Stimulated activated CD4-positive, alpha-beta T cell treated with anti-CD3 and anti-CD28 coated beads, TNF-alpha, amount 100 ng/mL, for 48 hours (primary cell): ENCODE measurements at regions not wholly inside any gene's neighbourhood (a gene's known extent, or its start where the extent isn't known, plus 50 kb on each side); places are given as distances from the start of the nearest gene placed in this dataset.
"Not testable (repeated sequence)": the region's sequence is repeated elsewhere in the genome, so short reads cannot be mapped to it uniquely, and the experiment has no call there.

ENCODE experiments used
- DNase-seq, 3 donors: peaks; one replicate each; pipeline ENCODE4 v3.0.0-alpha.2; 2020; ENCODE audit warnings: low read depth in 3 of 3

DNA sequence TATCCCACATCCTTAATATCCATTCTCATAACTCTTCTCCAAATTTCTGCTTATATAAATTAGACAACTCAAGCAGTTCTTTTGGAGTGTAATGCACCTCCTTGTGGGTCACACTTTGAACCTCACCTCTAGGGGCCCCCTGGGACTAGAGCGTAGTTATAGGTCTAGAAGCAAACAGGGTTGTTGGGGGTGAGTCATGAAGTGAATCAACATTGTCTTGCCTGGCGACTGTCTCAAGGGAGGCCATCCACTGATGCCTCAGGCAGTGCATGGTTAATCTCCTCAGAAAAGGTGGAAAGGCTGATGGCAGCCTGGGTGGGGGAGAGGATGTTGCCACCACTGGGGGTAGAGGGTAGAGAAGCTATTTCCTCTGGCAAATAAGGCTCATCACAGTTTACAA lies 129.1 kb downstream of the TNFRSF21 start:
- DNase-seq: no peak

DNA sequence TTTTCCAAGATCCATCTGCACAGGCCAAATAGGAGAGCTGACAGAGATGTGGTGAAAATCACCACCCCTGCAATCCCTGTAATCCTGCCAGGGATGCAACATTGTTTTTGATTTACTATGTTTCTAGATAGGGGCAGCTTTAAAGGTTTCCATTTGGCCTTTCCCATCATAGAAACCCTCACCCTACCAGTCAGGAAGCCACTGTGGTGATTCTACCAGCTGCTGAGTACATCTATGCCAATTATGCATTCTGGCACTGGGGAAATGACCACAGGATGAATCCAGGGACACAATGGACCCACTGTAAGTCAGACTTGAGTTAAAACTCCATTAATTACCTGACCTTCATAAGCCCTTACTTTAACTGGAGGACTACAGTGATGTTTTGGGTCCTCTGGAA lies 130.4 kb downstream of the TNFRSF21 start:
- DNase-seq: no peak

DNA sequence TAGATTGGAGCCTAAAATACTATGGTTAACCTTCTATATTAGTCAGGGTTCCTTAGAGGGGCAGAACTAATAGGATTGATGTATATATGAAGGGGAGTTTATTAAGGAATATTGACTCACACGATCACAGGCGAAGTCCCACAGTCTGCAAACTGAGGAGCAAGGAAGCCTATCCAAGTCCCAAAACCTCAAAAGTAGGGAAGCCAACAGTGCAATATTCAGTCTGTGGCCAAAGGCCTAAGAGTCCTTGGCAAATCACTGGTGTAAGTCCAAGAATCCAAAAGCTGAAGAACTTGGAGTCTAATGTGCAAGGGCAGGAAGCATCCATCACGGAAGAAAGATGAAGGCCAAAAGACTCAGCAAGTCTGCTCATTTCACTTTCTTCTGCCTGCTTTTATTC lies 133.5 kb upstream of the ADGRF1 start:
- no peak for DNase-seq

DNA sequence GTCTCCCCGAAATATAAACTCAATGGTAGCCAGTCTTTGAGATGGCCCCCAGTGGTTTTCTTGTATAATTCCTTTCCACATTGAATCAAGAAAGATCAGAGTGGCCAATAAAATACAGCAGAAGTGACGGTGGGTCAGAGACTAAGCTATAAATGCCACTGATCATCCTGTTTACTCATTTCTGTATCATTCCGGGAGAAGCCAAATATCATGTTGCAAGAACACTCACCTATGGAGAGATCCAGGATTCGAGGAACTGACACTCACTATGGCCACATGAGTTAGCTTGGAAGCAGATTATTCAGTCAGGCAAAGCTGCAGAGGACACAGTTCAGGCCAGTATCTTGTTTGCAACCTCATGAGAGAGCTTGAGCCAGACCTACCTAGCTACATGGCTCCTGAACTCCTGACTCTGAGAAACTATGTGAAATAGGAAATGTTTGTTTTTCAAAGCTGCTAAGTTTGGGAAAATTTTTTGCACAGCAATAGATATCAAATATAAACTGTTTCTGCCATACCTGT lies 132.4 kb upstream of the ADGRF1 start:
- no peak for DNase-seq

DNA sequence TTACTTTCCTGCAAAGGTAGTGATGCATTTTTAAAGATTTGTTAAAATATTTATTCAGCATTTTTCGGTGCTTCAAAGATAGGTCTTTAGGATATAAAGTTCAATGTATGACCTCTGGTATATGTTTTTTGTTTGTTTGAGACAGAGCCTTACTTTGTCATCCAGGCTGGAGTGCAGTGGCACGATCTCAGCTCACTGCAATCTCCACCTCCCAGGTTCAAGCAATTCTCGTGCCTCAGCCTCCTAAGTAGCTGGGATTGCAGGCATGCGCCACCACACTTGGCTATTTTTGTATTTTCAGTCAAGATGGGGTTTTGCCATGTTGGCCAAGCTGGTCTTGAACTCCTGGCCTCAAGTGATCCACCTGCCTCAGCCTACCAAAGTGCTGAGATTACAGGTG lies 131.9 kb upstream of the ADGRF1 start:
- not testable (repeated sequence) for DNase-seq

DNA sequence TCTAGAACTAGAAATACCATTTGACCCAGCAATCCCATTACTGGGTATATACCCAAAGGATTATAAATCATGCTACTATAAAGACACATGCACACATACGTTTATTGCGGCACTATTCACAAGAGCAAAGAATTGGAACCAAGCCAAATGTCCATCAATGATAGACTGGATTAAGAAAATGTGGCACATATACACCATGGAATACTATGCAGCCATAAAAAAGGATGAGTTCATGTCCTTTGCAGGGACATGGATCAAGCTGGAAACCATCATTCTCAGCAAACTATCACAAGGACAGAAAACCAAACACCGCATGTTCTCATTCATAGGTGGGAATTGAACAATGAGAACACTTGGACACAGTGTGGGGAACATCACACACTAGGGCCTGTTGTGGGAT lies 131.0 kb upstream of the ADGRF1 start:
- DNase-seq: not testable (repeated sequence)

DNA sequence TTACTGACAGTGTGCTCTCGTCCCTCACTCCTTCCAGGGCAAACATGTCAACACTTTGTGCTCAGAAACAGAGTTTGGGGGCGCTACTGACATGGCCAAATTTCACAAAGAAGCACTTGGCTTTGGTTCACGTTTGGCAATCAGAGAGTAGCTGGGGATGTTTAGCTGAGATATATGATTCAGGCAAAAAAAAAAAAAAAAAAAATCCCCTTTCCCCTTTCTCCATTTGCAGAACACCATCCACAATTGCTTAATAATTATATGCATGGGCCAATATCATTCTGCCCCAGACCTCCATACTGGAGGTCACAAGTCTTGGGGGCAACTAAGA lies 128.4 kb upstream of the ADGRF1 start:
- DNase-seq: no peak

DNA sequence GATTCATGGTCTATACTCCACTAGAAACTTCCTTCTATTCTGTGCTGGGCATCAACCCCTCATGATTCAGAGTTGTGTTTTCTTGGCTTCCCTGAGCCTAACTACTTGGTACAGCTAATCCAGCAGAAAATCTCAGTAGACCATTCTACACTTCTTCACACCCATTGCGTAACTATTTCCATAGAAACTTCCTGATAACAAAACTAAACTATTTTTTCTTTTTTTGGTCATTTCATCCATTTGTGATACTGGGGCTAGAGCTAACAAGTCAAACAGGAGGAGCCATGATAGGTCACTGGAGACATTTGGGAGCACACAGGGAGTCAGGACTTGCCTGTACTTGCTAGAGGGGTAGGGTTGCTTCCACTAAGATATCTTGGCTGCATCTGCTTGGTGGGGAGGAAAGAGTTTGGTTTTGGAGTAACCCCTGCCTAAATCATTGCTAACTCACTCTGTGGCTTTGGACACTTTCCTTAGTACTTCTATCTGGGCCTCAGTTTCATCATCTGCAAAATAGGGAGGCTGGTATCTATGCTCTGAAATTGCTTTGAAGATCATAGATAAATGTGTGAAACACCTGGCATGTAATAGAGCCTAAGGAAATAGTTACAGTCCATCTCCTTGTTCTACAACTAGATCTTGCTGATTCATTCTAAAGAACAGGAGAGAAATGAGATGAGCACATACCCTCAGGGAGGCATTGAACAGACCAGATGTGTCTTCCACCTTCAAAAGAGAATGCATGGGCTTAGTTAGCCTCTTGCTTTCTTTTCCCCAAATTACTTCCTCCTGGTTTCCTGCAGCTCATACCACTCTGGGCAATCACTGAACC lies 127.9 kb upstream of the ADGRF1 start:
- DNase-seq: no peak

DNA sequence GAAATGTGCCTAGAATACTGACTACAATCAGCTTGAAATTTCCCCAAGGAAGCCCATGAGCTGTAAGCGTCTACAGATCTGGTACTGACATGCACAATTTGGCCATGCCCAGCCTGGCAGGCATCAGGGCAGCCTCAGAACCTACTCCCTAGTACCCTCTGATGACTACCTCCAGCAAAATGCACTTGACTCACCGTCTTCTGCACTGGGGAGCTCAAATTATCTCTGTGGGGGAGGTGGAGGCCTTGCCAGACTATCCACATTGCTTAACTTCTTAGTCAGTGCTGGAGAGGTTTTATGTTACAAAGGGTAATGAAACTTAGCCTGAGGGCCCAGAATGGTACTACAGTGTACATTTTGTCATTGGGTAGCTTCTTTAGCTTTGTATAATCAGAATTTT lies 126.0 kb upstream of the ADGRF1 start:
- no peak for DNase-seq

DNA sequence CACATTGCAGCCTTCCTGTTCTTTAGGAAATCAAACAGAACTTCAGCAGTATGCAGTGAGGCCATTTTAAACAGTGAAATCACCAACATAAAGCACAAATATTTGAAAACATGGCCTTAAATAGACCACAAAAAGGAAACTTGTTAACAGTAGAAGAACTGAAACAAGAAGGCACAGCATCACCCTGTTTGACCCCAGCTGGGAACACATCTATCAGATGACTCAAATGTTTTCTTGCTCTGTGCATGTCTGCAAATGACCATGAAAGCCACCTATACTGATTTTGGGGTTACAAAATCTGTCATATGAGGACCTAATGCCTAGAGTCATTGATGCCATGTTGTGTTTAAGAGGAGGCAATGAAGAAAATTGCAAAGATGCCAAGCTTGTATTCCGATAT lies 123.8 kb upstream of the ADGRF1 start:
- DNase-seq: no peak

DNA sequence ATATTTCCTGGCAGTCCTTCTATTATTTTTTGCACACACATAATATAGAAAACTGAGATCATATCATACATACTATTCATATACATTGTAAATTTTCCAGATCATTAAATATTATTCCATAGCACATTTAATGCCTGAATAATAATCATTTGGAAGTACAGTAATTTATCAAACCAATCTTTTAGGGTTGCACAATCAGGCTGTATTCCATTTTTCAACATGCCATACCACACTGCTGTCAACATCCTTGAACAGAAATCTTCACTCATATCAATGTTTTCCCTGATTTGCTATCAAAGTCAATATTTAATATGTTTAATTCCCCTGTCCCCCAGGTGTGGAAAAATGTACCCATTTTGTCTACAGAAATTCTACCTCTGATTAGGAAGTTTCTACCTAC lies 122.7 kb upstream of the ADGRF1 start:
- DNase-seq: no peak

DNA sequence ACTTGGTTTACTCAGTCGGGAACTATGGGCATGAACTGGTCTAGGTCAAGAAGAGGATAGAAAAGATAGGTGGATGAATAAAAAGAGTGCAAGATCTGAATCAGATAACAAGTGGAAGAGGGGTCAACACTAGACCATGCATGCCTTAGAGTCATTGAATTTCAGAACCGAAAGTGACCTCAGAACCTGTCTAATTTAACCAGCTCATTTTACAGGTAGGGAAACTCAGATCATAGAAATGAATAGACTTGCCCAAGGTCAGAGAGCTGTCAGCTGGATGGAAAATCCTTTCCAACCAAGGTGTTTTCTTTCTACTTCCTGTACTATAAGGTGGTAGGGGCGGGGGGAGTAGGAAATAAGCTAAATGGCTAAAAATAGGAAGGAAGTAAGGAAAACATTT lies 121.4 kb upstream of the ADGRF1 start:
- no peak for DNase-seq

DNA sequence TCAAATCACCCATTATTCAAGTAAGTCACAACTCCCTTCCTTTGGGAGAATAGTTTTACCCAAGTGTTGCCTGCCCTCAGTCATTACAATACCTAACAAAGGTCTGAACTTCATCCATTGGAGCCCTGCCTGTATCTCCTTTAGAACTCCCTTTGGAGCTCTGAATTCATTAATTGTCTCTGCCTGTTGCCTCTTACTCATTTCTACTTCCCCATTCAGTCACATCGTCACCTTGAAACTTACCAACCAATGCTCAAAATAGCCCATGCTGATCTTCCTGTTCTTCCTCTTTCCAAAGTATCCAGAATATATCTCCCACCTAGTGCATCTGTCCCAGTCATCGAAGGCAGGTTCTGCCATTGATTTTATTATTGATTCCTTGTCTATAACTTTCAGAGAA lies 120.7 kb upstream of the ADGRF1 start:
- no peak for DNase-seq

DNA sequence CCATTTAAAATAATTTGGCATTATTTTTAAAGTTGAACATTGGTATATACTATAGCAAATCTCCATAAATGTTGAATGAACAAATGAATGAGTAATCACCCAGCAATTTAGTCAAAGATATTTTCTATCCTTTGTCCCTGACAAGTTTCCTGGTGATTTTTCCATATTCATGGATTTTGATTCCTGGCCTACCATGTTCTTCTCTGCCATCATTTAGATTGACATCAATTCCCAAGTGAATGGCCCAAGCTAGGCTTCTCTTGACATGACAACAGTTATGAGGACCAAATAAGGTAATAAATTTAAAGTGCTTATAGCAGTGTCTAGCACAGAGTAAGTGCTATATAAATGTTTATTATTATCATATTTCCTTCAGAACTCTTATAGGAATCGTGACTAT lies 120.1 kb upstream of the ADGRF1 start:
- no peak for DNase-seq

DNA sequence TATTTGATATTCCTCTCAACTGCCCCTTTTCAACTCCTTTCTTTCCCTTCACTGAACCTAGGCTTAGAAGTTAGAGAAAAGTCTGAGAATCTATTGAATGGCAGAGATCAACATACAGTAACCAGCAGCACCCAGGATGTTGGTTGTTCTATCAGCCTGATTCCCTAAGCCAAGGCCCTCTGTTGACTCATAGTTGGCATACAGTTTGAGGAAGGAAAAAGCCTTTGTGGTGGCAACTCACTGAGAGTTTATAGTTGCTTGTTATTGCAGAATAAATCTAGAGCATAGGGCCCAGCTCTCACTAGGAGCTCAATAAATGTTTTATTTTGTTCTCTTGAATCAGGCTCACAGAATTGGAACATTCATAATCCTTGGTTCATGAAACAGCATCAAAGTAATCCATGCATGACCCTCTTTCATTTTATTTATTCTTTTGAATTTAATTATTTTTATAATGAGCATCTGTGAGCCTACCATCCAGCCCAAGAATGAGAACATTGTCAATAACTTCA lies 119.1 kb upstream of the ADGRF1 start:
- no peak for DNase-seq

DNA sequence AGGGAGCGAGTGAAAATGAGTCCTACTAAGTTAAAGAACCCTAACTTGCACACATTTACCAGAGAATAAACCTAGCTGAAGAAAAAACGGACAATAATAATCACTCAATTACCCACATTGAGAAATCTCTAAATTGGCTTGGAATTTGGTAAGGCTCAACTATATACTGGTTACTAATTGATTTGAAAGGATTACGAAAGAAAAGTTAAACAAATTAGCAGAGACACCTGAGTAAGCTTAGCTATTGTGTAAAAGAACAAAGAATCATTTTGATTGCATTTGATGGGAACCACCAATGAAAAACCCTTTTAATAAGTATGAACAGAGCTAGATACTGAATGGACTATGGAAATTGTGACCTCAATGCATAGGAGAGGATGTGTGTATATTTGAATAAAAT lies 118.6 kb upstream of the ADGRF1 start:
- no peak for DNase-seq

DNA sequence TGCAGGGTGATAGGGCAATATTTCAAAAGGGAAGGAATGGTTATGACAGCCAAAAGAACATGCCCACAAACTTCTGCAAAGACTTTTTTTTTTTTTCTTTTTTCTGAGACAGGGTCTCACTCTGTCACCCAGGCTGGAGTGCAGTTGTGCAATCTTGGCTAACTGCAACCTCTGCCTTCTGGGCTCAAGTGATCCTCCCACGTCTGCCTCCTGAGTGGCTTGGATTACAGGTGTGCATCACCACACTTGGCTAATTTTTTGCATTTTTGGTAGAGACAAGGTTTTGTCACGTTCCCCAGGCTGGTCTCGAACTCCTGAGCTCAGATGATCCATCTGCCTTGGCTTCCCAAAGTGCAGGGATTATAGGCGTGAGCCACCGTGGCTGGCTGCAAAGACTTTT lies 117.6 kb upstream of the ADGRF1 start:
- no peak for DNase-seq

DNA sequence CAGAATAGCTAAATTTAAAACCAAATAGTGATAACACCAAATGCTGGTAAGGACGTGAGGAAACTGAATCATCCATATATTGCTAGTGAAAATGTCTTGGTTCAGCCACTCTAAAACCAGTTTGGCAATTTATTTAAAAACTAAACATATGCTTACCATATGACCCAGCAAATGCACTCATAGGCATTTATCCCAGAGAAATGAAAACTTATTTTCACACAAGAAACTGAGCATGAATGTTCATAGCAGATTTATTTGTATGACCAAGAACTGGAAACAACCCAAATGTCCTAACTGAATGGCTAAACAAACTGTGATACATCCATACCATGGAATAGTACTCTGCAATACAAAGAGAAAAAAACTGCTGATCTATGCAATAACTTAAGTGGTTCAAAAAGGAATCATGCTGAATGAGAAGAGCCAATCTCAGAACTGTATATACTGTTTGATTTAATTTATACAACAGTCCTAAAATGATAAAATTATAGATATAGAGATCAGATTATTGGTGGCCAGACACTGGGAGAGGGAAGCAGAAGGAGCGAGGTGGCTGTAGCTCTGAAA lies 115.6 kb upstream of the ADGRF1 start:
- no peak for DNase-seq

DNA sequence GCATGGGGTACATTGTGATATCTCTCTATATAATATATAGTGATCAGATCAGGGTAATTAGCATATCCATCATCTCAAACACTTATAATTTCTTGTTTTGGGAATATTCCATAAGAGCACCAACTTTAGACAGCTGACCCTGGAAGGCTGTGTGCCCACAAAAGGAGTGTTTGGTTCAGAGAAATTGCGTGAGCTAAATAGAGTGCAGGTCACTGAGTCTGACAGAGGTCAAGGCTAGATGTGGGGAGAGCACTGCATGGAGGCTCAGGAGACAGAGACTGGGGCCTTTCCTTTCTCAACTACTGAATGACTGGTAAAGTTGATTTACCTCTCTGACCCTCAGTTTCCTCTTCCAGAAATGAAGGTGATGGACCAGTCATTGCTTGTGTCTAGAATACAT lies 114.9 kb upstream of the ADGRF1 start:
- no peak for DNase-seq

DNA sequence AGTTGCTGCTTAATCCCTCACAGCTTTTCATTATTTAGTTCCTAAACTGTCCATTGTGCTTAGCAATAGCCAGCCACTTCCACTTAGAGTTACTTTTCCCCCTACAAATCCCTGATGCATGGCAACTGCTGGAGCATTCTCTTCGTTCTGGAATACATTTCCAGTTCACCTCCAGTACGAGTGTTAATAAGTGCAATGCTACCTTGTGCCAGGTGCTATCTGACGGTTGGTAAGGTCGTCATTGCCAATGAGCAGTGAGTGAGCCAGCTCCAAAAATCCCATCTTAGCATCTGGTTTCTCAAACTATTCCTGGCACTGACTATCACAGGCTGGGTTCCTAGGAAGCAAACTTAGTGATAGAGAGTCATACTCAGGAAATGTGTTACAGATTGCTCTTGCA lies 114.1 kb upstream of the ADGRF1 start:
- DNase-seq: no peak

DNA sequence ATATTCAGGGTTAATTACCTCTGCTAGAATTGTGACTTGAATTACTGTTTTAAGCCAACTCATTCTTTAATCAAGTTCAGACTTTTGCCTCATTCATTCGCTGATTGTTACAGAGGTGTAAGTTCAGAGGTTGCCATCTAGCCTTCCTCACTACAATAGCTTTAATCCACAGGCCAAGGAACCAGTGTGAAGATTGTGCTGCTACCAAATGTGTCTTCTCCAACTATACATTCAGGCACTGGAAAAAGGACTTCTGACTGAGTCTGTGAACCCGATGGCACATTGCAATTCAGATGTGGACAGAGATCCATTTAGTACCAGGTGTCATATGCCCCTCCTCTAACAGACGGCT lies 111.2 kb upstream of the ADGRF1 start:
- no peak for DNase-seq

DNA sequence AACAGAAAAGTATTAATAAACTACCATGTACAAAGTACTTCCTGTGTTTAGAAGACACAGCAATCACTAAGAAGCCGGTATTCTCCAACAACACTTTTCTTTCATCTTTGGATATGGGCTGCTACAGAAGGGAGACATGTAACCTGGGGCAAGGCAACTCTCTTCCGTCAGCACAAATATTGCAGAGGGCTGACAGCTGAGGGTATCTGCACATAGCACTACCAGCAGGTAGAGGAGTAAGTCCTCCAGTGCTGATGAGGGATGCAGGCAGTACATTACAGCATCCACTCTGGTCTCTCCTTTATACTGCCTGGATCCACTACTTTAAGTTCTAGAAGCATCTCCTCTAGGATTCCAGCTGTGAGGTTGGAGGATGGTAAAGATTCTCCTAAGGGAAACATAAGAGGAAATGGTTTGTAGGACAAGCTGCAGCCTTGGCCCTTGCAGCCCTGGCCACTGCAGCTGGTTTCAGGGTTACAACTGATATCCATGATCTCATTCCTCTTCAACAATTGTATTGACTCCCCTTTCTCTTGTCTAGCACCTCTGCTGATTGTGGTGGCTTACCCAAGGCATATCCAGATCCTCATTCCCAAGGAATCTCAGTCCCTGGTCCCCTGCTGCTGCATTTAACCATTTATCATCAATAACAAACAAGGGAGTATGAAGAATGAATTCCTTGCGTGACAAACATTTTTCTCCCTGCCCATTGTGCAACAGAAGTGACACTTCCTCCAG lies 110.7 kb upstream of the ADGRF1 start:
- no peak for DNase-seq
